Natural killer cell (primary cell): ENCODE measurements at regions not wholly inside any gene's neighbourhood (a gene's known extent, or its start where the extent isn't known, plus 50 kb on each side); places are given as distances from the start of the nearest gene placed in this dataset.
"Not testable (repeated sequence)": the region's sequence is repeated elsewhere in the genome, so short reads cannot be mapped to it uniquely, and the experiment has no call there.

Experiments used
- ATAC-seq, 3 donors: fragments of 150-1000 bp in 2 of 3; fragments of 200-7000 bp in 1 of 3; cut with Tn5 transposase; 1 replicate in 1 of 3; 2 replicates in 2 of 3; pipeline ENCODE4 v1.10.0; 2021; ENCODE audit warnings: mild to moderate bottlenecking in 2 of 3, moderate library complexity in 2 of 3
- DNase-seq, 2 donors: peaks; one replicate each; pipeline versions ENCODE4 v3.0.0 to v3.0.0-alpha.2; 2013 to 2021; ENCODE audit warnings: mixed read lengths in 1 of 2
- H3K27ac ChIP-seq: one replicate; pipeline ENCODE4 v1.5.1; 2013; ENCODE audit warnings: mild to moderate bottlenecking, low read length
- H3K27me3 ChIP-seq: one replicate; pipeline ENCODE4 v1.6.1; 2013; ENCODE audit warnings: low read length; ENCODE audit not compliant: control insufficient read depth, insufficient read depth
- H3K36me3 ChIP-seq: one replicate; pipeline ENCODE4 v1.6.1; 2013; ENCODE audit warnings: low read length; ENCODE audit not compliant: control insufficient read depth, insufficient read depth
- H3K4me1 ChIP-seq: one replicate; pipeline ENCODE4 v1.6.1; 2013; ENCODE audit warnings: low read length; ENCODE audit not compliant: control insufficient read depth, insufficient read depth
- H3K4me3 ChIP-seq: one replicate; pipeline ENCODE4 v1.5.1; 2013; ENCODE audit warnings: low read length
- H3K9me3 ChIP-seq: one replicate; pipeline ENCODE4 v1.6.1; 2013; ENCODE audit warnings: low read length; ENCODE audit not compliant: control insufficient read depth, insufficient read depth
- H3K27ac Mint-ChIP-seq, 2 donors: one replicate each; pipeline ENCODE4 v1.8.0; 2022; ENCODE audit warnings: mild to moderate bottlenecking in 2 of 2, mixed read lengths in 2 of 2, moderate library complexity in 1 of 2
- H3K27me3 Mint-ChIP-seq, 2 donors: one replicate each; pipeline ENCODE4 v1.8.0; 2022; ENCODE audit warnings: low read depth in 2 of 2, mixed read lengths in 2 of 2
- H3K36me3 Mint-ChIP-seq: one replicate; pipeline ENCODE4 v1.8.0; 2022; ENCODE audit warnings: mixed read lengths
- H3K4me1 Mint-ChIP-seq, 2 donors: one replicate each; pipeline ENCODE4 v1.8.0; 2022; ENCODE audit warnings: mixed read lengths in 2 of 2
- H3K4me3 Mint-ChIP-seq: one replicate; pipeline ENCODE4 v1.8.0; 2022; ENCODE audit warnings: mild to moderate bottlenecking, moderate library complexity, mixed read lengths
- H3K9me3 Mint-ChIP-seq, 2 donors: one replicate each; pipeline ENCODE4 v1.8.0; 2022; ENCODE audit warnings: mixed read lengths in 2 of 2
- CTCF ChIP-seq: fragments of 200-600 bp; IDR thresholded peaks from one replicate; pipeline ENCODE4 v1.8.0; 2022; ENCODE audit warnings: antibody characterized with exemption
- WGBS: methylation state at CpG from one replicate; pipeline ENCODE4 v1.1.7; 2013; ENCODE audit warnings: missing lambda C conversion rate; ENCODE audit not compliant: insufficient coverage; 5-methylcytosine and 5-hydroxymethylcytosine counted together
- intact Hi-C: fragments of 100-400 bp; cut with micrococcal nuclease; formaldehyde crosslinking; loops from one replicate; pipeline ENCODE4 v1.14.2; 2022

- Mint-ChIP-seq H3K9me3 (peaks cover 0 to 3% of the 10 kb centered on the region in 2 donors), H3K27me3 (no peaks in the 10 kb centered on the region), H3K4me1 (no peaks in the 10 kb centered on the region), H3K4me3 (no peak overlapping the region), H3K27ac (no peak overlapping the region), H3K36me3 (no peaks in the 10 kb centered on the region)
- H3K4me3 ChIP-seq = no peak overlapping the region
- TF ChIP-seq CTCF = no peak
- H3K27ac ChIP-seq = no peak overlapping the region
- H3K36me3 ChIP-seq = no peaks in the 10 kb centered on the region
- intact Hi-C loops = no loop called here
- no peaks in the 10 kb centered on the region for H3K9me3 ChIP-seq
- ATAC-seq (no peak), DNase-seq (no peak)
- no peaks in the 10 kb centered on the region for H3K27me3 ChIP-seq
- no peaks in the 10 kb centered on the region for H3K4me1 ChIP-seq
Observed at GRCh38 chr2:194819367-194819766, 837.7 kb upstream of the SLC39A10 start.

- H3K4me3 Mint-ChIP-seq = no peak overlapping the region
- no peak for TF ChIP-seq CTCF
- H3K27me3 Mint-ChIP-seq = no peaks in the 10 kb centered on the region
- H3K36me3 Mint-ChIP-seq = no peaks in the 10 kb centered on the region
- no peak for DNase-seq
- Histone ChIP-seq H3K27me3 (no peaks in the 10 kb centered on the region), H3K9me3 (no peaks in the 10 kb centered on the region), H3K4me1 (no peaks in the 10 kb centered on the region), H3K36me3 (no peaks in the 10 kb centered on the region), H3K27ac (no peak overlapping the region), H3K4me3 (no peak overlapping the region)
- H3K9me3 Mint-ChIP-seq = peaks cover 0 to 3% of the 10 kb centered on the region in 2 donors
- H3K27ac Mint-ChIP-seq = no peak overlapping the region
- intact Hi-C loops = no loop called here
- no peak for ATAC-seq
- H3K4me1 Mint-ChIP-seq = no peaks in the 10 kb centered on the region
Observed at GRCh38 chr2:194815475-194815874, 841.6 kb upstream of the SLC39A10 start.

GRCh38 chr2:194802589-194802988 lies 854.4 kb upstream of the SLC39A10 start:
- Histone ChIP-seq H3K27ac (no peak overlapping the region), H3K4me1 (no peaks in the 10 kb centered on the region), H3K9me3 (no peaks in the 10 kb centered on the region), H3K4me3 (no peak overlapping the region), H3K36me3 (no peaks in the 10 kb centered on the region), H3K27me3 (no peaks in the 10 kb centered on the region)
- no peaks in the 10 kb centered on the region for H3K36me3 Mint-ChIP-seq
- no peaks in the 10 kb centered on the region for H3K27me3 Mint-ChIP-seq
- H3K4me3 Mint-ChIP-seq = no peak overlapping the region
- TF ChIP-seq CTCF = no peak
- 50% methylated on average over 1 of the region's 1 CpG for WGBS
- peaks cover 8 to 25% of the 10 kb centered on the region in 2 donors for H3K9me3 Mint-ChIP-seq
- no peaks in the 10 kb centered on the region for H3K4me1 Mint-ChIP-seq
- DNase-seq = no peak
- intact Hi-C loops = no loop called here
- no peak overlapping the region for H3K27ac Mint-ChIP-seq
- no peak for ATAC-seq

- H3K4me1 Mint-ChIP-seq, intact Hi-C loops, H3K27ac ChIP-seq, H3K27me3 Mint-ChIP-seq, ATAC-seq, DNase-seq, H3K4me3 ChIP-seq, H3K27me3 ChIP-seq, H3K36me3 ChIP-seq, H3K9me3 ChIP-seq, H3K27ac Mint-ChIP-seq, H3K4me3 Mint-ChIP-seq, H3K4me1 ChIP-seq: not testable (repeated sequence)
- WGBS = 85% methylated on average over 2 of the region's 2 CpGs
- peaks cover 5 to 11% of the 10 kb centered on the region in 2 donors for H3K9me3 Mint-ChIP-seq
- peaks cover 15% of the 10 kb centered on the region for H3K36me3 Mint-ChIP-seq
Observed at GRCh38 chr2:194787071-194787470, 870.0 kb upstream of the SLC39A10 start.

GRCh38 chr2:194771394-194771793 lies 885.6 kb upstream of the SLC39A10 start:
- H3K27ac Mint-ChIP-seq, H3K36me3 ChIP-seq, H3K36me3 Mint-ChIP-seq, DNase-seq, H3K4me1 Mint-ChIP-seq, H3K27ac ChIP-seq, H3K4me3 ChIP-seq, ATAC-seq, H3K27me3 ChIP-seq, H3K4me3 Mint-ChIP-seq, H3K4me1 ChIP-seq, H3K9me3 ChIP-seq, H3K27me3 Mint-ChIP-seq, intact Hi-C loops: not testable (repeated sequence)
- WGBS = 95% methylated on average over 2 of the region's 2 CpGs
- peaks cover 6 to 20% of the 10 kb centered on the region in 2 donors for H3K9me3 Mint-ChIP-seq
